GM19468 (cell line): ENCODE measurements at regions not wholly inside any gene's neighbourhood (a gene's known extent, or its start where the extent isn't known, plus 50 kb on each side); places are given as distances from the start of the nearest gene placed in this dataset.
"Not testable (repeated sequence)": the region's sequence is repeated elsewhere in the genome, so short reads cannot be mapped to it uniquely, and the experiment has no call there.

Experiments
- ATAC-seq: cut with Tn5 transposase; IDR thresholded peaks from one replicate; pipeline ENCODE4 v1.9.1; 2021; ENCODE audit warnings: mild to moderate bottlenecking, moderate library complexity, moderate number of reproducible peaks; ENCODE audit not compliant: unreplicated experiment; ENCODE audit errors: extremely low read depth

DNA sequence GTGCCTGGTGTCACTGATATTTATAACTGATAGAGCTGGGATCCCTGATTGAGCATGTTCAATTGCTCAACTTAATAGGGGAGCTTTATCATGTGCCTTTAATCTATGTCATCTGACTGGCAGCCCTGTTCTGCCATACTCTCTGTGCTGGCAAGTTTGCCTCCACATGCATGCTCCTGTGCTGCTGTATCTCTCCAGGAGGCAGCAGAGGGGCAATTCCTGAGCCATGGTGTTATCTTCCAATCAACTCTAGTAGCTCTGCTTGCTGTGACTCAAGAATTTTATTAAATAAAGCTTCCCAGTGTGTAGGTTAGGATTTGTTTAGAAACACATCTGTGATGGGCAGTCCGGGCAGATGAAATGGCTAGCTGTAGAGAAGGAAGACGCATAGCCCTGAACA, 642.0 kb downstream of the KIF4B start:
- ATAC-seq, result no peak

DNA sequence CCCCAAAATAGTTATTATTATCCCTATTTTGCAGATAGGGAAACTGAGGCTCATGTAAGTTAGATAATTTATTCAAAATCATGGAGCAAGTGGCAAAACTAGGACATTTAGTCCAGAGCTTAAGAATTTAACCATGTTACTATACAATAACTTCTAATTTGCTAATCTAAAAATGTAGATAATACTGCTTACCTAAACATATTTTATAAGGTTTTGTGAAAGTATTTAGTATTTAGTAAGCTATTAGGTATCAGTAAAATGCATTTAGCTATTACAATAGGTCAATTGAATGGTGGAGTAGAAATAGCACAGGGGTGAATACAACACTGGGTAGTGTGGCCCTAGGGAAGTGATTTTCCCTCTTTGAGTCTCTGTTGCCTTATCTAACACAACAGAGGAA, 648.3 kb downstream of the KIF4B start:
- no peak for ATAC-seq

DNA sequence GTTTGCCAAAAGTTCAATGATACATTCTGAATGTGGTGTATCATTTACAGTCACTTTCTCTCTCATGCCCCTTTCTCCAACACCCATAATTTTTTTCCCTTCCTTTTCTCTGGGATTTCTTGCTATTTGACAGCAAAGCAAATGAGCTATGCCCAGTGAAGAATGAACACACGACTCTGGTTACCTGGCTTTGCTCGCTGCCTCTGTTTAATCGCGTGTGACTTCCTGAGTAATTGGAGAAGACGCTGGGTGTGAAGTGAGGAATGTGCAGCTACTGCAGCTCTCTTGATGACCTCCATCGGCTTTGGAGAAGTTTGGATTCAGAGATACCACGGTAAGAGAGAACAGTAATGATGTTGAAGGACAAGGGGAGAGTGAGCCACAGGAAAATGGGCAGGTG, 651.8 kb downstream of the KIF4B start:
- no peak for ATAC-seq

DNA sequence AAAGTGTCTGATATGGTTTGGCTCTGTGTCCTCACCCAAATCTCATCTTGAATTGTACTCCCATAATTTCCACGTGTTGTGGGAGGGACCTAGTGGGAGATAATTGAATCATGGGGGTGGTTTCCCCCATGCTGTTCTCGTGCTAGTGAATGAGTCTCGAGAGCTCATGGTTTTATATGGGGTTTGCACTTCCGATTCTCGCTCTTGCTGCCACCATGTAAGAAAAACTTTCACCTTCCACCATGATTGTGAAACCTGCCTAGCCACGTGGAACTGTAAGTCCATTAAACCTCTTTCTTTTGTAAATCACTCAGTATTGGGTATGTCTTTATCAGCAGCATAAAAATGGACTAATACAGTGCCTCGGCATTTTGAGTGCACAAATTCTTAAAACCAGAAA, 655.0 kb upstream of the SGCD start:
- ATAC-seq, result not testable (repeated sequence)

DNA sequence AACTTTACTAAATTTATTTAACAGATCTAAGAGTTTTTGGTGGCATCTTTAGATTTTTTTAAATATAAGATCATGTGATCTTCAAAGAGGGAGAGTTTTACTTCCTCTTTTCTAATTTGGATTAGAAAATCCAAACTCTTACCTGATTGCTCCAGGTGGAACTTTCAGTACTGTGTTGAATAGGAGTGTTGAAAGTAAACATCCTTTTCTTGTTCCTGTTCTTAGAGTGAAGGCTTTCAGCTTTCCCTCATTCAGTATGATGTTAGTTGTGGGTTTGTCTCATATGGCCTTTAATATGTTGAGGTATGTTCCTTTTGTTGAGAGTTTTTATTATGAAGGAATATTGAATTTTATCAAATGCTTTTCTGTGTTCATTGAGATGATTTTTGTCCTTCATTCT, 650.0 kb upstream of the SGCD start:
- ATAC-seq, result no peak

DNA sequence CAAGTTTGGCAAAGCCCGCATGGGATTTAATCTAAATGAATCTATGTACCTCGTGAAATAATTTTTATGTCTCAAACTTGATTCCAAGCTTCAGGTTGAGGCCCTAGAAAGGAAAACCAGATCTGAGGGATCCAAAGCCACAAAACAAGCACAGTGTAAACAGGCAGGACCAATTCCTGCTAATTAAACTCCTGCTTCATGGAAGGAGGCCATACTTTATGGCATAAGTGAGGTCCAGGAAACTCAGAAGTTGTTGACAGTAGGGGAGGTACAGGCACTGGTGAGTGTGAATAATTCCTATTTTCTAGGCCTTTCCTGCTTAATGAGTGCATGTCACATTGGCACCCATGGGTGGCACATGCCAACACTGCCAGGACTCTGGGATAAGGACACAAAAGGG, 648.6 kb upstream of the SGCD start:
- ATAC-seq, result no peak

DNA sequence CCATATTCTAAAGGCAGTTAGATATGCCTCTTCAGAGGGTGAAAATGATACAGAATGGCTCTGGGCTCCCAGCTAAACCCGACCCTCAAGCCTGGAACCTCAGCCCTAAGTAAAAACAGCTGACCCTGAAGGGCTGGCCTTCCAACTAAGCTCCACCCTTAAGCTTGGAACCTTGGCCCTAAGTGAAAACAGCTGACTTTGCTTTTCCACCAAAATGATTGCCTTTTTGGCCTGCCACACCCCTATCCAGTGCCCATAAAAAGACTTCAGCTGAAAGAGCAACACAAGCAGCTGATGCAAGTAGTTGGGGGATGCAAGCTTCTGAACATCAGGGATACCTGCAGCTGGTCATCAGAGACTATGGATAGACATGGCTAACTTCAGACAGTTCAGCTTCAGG, 647.4 kb upstream of the SGCD start:
- ATAC-seq, result no peak

DNA sequence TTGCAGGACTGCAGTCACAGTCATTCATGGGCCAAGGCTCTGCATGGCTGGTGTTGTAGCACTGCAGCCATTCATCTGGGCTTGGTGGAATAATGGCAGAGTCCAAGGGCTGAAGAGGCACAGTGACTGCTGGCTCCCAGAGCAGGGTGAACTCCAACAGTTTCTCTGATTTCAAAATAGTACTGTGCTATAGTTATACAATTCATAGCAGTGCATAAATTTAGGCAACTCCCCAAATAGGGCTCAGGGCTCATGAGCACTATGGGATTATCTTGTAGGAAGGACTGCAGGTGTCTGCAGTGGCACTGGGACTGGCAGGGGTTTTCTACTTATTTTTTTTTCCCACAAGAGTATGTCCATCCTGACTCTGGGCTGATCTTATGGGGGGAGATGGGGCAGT, 642.5 kb upstream of the SGCD start:
- ATAC-seq, result no peak

DNA sequence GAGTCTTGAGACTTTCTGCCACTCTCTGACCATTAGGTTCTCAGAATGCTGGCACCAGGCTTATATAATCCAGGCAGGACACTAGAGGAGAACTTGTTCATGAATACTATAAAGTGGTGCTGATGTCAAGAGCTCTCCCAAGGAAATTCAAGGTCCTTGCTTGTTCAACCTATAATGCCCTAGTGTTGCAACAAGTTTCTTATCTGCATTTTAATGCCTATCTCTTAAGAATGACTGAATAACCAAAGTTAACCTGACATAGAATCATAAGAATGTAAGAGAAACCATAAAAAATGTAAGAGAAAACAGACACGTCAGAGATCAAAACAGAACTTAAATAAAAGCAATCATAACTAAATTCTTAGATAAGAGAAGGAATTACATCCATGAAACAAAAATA, 640.8 kb upstream of the SGCD start:
- no peak for ATAC-seq

DNA sequence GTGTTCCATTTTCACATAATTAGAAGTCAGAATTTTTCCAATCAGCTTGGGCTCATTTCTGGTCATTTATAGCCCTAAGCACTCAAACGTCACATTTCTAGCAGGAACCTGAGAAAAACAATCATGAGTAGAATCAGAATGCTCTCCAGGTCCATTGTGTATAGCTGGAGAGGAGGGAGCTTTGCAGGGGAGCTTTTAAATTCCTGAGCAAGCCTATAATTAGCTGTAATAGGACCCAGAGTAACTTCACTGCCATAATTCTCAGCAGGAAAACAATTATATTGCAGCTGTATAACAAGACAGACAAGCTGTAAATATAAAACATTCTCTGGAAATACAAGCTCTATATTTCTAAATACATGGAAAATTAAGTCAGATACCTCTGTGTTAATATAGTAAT, 637.6 kb upstream of the SGCD start:
- ATAC-seq, result no peak

DNA sequence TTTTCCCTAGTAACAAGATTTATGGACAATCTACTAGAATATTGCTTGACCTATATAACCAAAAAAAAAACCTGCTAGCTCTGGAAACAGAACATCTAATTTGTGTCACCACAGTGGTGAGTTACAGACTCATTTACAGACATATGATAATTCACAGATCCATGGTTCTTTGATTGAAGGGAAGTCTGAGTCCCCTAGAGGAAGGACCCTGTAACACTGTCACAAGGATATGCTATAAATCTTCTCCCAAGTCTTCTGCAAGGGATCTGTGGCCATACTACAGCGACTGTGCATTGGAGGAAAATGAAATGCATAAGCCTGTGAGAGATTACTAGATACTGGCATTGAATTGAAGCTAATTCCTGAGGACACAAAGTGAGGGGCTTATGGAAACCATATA, 630.6 kb upstream of the SGCD start:
- ATAC-seq, result no peak

DNA sequence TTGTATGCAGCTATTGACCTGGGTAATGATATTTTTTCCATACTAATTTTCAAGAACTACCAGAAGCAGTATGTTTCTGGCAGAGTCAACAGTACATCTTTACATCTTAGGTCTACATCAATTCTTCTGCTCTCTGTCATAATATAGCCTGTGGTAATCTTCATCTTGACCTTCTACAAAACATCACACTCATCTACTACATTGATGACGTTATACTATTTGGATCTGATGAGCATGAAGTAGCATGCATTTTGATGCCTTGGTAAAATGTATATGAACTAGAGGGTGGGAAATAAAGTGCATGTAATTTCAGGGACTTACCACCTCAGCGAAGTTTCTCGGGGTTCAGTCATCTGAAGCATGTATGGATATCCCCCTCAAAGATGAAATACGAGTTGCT, 629.7 kb upstream of the SGCD start:
- no peak for ATAC-seq

DNA sequence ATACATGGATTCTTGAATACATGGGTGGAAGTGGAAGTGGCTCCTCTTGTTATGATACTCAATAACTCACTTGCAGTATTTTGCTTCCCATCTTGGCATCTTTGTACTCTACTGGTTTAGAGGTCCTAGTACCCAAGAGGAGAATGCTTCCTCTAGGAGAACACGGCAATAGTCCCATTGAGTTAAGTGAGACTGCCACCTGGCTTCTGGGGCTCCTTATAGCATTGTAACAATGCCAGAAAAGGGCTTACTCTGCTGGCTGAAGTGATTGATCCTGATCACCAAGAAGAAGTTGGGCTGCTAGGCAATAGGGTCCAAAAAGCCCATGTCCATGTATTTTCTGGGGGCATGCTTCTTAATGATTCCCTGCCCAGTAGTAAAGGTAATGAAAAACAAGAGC, 627.6 kb upstream of the SGCD start:
- no peak for ATAC-seq

DNA sequence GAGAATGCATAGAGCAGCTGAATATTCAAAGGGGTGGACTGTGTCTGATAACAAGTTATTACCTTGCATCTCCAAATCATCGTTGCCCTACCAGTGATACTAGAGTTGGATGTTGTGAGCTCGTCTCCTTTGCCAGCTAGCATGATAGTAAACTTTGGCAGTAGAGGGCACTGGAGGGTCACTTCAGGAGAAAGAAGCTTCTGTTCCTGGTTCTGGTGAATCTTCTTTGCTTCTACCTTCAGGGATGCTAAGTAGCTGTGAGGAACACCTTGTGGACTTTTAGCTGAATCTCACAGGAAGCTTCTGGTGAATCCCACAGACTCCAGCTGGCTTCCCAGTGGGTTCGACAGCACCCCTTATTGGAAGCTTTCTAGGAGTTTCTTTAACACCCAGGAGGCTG, 626.6 kb upstream of the SGCD start:
- no peak for ATAC-seq

DNA sequence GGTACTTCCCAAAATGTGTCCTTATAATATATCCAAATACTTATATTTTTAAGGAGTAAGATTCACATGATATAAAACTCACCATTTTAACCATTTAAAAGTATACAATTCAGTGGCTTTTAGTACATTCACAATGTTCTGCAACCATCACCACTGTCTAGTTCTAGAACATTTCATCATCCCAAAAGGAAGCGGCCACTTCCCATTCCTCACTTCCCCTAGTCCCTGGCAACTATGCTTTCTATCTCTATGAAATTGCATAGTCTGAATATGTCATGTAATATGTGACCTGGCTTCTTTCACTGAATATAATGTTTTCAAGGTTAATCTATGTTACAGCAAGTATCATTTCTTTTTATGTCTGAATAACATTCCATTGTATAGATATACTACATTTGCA, 615.1 kb upstream of the SGCD start:
- ATAC-seq, result no peak

DNA sequence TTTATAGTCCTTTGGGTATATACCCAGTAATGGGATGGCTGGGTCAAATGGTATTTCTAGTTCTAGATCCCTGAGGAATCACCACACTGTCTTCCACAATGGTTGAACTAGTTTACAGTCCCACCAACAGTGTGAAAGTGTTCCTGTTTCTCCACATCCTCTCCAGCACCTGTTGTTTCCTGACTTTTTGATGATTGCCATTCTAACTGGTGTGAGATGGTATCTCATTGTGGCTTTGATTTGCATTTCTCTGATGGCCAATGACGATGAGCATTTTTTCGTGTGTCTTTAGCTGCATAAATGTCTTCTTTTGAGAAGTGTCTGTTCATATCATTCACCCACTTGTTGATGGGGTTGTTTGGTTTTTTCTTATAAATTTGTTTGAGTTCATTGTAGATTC, 612.5 kb upstream of the SGCD start:
- not testable (repeated sequence) for ATAC-seq

DNA sequence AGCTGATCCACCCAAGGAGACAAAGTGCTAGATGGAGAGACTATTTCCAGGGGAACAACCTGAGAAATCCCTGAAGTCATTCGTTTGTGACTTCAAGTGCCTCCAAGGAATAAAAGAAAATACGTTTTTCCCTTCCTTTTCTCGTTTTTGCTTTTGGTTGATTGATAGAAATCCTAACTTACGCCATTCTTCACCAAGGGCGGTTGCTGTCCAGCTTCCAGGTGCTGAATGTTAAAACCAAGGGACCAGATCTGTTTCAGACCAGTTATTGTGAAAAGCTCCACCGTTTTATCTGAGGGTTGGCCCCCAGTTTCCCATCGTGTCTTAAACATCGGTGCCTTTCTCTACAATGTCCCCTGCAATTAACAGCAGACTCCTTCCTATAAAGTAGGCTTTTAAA, 600.7 kb upstream of the SGCD start:
- ATAC-seq, result no peak

DNA sequence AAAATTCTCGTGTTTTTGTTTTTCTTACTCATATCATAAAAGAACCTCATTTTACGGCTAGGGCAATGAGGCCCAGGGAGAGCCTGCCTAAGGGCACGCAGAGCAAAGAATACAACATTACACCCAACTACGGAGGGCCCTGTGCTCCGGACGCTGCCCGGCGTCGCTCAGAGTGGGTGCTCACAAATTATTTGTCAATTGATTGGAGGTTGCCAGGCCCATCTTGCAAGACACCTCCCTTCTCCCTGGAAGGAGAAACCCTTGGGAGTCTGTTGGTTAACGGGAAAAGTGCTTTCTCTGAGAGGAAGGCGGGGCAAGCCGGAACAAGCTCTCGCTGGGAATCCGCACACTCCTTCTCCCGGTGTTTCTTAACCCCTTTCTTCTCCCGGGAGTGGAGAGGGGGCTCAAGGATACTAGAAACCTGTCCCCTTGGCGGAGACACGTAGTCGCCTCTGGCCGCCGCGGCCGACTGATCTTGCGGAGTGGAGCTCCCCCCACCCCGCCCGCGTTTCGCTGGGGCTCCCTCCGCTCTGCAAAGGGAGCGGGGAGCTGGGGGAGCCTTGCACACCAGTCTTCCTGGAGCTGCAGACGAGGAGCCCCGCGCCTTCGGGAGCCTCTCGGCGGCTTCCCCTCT, 599.3 kb upstream of the SGCD start:
- no peak for ATAC-seq

DNA sequence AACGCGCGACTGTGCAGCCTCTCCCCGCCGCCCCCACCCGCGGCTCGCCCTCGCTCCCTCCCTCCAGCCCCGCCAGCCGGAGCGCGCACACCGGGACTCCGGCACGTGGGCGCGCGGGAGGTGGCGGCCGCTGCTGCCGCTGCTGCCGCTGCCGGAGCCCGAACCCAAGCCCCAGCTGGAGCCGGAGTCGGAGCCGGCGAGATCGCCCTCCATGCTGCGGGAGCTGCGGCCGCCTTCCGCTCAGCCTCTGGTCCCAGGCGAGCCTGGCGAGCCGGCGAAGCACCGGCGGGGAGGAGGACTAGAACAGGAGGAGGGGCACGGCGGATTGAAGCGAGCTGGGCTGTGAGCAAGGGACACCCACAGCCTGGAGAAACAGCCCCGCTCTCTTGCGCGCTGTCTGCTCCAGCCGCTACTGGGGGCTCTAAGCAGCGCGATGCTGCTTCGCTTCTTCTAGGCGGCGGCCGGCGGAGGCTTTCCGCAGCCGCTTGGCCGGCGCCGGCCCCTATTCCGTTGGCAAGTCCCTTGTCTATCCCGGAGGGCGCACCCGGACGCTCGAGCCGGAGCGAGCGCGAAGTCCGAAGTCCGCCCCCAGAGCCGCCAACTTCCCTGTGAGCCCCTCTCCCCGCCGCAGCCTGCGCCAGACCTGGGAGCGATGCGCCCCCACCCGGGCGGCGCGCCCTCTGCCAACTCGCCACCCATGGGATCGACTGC, 598.7 kb upstream of the SGCD start:
- ATAC-seq, result no peak

DNA sequence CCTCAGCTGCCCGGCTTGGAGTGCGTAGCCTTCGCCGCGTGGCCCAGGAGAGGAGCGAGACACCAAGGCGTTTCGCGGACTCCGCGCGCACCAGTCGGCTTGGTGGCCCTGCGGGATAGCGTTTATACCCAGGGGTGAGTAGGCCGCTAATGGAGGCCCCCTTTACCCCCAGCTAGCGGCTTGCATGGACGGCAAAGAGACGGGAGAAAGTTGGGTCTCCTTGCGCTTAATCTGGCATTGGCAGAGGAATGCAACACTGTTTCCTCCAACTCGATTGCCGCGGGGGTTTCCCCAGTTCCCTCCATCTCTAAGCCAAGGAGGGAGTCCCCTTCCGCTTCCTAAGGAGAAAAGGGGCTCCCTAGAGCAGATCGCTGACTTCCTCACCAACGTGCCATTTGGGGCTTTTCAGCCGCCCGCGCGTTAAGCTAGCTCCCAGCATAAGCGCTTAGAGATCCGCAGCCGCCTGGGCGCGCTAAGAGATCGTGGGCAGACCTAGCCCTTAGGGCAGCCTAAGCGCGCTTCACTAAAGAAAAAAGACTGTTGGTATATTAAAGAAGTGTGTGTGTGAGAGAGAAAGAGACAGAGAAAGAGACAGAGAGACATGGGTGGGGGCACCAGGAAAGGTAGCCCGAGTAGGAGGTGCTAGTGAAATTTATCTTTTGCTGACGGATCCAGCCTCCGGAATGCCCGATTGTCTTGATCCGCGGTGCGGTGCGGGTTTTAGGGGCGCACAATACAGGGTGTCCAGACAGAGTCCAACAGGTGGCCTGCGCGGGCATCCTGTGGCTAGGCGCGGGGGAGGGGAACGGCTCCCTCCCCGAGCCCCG, 597.9 kb upstream of the SGCD start:
- no peak for ATAC-seq

DNA sequence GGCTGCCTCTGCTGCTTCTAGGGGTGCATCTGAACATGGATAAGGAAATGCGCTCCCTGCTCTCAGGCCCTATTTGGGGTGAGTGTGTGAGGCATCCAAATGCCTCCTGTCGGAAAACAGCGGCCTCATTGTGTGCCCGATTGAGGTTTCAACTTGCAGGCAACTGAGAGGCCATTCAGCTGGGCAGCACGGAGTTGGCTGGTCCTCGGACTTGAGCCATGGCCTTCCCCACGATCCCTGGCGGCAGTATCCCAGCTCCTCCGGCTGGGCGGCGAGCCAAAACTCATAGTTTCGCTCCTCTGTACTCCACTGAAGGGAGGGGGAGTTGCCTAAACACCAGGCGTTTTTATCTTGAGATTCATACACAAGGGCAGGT, 597.3 kb upstream of the SGCD start:
- ATAC-seq, result no peak
